ENCODE measurements at regions not wholly inside any gene's neighbourhood (a gene's known extent, or its start where the extent isn't known, plus 50 kb on each side); places are given as distances from the start of the nearest gene placed in this dataset.

DNA sequence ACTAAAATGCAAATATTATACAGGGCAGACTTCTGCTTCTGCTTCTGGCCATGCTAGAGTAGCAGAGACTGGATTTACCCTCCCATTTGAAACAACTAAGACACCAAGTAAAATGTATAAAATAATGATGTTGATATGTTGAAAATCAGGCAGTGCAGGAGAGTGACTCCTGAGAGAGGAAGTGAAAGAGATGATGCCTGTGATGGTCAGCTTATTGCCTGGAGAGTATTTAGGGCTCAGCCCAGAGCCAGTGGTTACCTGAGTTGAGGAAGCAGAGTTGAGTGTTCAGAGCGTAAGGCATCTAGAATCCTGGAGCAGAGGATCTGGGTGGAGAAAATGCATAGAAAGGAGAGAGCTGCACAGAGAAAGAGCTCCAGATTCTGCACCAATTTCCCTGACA, 131.8 kb upstream of the C14orf180 start:
- TF ChIP-seq GATA2 (IDR thresholded peaks at IDR 0.05; ENCODE audit: low read depth, low read length) (no peak), GATA3 (IDR thresholded peaks at IDR 0.05; ENCODE audit: low read depth, low read length) (no peak)
